Kidney tubule cell (primary cell): ENCODE measurements at regions not wholly inside any gene's neighbourhood (a gene's known extent, or its start where the extent isn't known, plus 50 kb on each side); places are given as distances from the start of the nearest gene placed in this dataset.
"Not testable (repeated sequence)": the region's sequence is repeated elsewhere in the genome, so short reads cannot be mapped to it uniquely, and the experiment has no call there.

Experiments
- DNase-seq: peaks from one replicate; pipeline ENCODE4 v3.0.0-alpha.2; 2018; ENCODE audit warnings: low spot score

DNA sequence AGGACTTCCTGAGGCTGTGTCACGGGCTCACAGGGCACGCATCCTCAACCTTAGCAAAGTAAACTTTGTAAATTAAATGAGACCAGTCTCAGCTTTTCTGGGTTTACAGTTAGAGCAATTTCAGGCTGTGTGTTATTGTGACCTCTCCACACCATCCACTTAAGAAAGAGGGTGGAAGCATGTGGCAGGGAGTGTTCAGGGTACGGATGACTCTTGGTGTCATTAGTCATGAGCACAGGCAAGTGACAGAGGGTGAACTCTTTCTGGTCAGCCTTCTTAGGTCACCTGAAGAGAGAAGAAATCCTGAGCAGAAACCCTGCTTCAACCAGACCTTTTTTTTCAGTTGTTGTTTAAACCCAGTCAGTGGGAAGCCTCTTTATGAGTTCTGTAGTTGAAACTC is 207.9 kb downstream of the ICOS start:
- no peak for DNase-seq

GRCh38 chr2:204145263-204145751 is 208.7 kb downstream of the ICOS start:
- DNase-seq, result peak; percentile 79

DNA sequence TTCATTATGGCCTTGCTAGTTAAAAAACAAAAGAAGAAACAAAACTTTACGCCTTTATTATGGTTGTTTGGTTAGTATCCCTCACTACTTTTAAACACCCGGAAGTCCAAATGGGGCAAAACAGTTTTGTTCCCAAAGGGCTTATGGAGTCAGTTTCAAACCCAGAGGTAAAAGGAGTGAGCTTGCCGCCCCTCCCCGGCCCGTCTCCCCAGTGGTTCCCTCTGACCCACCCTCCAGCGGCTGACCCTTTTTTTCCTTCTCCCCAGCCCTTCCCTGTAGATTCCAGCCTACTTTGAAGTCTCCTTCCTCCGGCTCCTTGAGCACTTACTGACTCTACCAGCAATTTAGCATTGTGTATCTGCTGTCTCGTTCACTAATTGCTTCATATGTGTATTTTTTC is 209.2 kb downstream of the ICOS start:
- no peak for DNase-seq

GRCh38 chr2:204147040-204147439 is 210.5 kb downstream of the ICOS start:
- DNase-seq, result not testable (repeated sequence)

GRCh38 chr2:204150721-204151120 is 214.2 kb downstream of the ICOS start:
- peak; percentile 17 for DNase-seq

- DNase-seq, result peak; percentile 21
Observed at GRCh38 chr2:204152616-204153015, 216.1 kb downstream of the ICOS start.

DNA sequence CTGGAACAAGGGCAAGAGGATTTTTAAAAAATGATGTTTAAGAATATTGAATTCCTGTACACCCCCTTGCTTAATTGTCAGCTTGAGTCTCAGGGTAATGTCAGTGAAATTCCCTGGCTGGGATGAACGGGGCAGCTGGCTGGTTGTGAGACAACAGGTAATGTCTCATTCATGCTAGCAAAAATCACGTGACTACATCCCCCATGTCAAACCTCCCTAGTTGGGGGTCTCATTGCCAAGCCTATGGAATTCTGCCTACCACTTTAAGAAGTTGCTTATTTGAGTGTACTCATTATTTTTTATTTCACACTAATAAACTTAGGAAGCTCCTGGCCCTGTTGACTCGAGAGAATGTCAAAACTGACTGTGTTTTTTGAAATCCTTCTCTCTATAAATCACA is 218.3 kb downstream of the ICOS start:
- DNase-seq, result no peak

DNA sequence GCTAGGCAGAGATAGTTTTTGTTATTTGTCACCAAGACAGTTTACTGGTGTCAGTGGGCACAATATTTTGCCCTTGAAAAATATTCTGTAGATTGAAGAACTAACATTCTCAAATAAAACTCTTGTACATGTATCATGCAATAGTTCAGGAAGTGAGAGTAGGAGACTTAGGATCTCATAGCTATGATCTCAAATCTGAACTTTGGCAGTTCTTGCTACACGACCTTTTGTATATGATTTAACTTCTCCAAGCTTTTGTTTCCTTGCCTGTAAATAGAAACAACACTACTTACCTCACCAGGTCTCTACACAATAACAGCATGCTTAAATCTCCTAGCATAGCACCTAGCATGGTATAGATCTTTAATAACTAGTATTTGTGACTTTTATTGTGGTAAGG is 219.9 kb downstream of the ICOS start:
- DNase-seq, result no peak

GRCh38 chr2:204157684-204158083 is 221.1 kb downstream of the ICOS start:
- no peak for DNase-seq

- DNase-seq, result no peak
Observed at GRCh38 chr2:204159526-204159925, 223.0 kb downstream of the ICOS start.

DNA sequence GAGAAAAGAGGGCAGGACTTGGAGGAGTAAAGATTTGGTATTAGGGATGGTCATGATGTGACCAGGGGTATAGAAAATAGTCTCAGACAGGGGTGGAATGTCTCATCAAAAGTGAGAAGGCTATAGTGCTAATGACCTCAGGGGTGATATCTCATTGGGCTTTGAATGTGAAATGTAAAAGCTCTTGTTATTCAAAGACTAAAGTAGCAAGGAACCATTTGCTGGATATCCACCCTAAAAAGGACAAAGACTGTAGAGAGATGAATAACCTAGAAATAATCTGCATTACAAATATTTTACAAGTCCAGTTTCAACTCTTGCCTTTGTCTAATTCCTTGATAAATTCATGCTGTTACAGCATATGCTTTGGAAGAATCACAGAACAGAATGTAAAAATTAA is 224.4 kb downstream of the ICOS start:
- DNase-seq, result no peak

GRCh38 chr2:204161886-204162285 is 225.3 kb downstream of the ICOS start:
- no peak for DNase-seq

GRCh38 chr2:204166961-204167360 is 230.4 kb downstream of the ICOS start:
- DNase-seq, result no peak

DNA sequence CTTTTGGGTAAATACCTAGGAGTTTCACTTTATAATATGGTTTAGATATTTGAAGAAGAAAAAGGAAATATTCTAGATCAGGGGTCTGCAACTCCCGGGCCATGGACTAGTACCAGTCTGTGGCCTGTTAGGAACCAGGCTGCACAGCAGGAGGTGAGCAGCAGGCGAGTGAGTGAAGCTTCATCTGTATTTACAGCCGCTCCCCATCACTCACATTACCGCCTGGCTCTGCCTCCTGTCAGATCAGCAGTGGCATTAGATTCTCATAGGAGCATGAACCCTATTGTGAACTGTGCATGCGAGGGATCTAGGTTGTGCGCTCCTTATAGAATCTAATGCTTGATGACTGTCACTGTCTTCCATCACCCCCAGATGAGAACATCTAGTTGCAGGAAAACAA is 231.1 kb downstream of the ICOS start:
- not testable (repeated sequence) for DNase-seq

GRCh38 chr2:204170411-204170810 is 233.8 kb downstream of the ICOS start:
- no peak for DNase-seq

DNA sequence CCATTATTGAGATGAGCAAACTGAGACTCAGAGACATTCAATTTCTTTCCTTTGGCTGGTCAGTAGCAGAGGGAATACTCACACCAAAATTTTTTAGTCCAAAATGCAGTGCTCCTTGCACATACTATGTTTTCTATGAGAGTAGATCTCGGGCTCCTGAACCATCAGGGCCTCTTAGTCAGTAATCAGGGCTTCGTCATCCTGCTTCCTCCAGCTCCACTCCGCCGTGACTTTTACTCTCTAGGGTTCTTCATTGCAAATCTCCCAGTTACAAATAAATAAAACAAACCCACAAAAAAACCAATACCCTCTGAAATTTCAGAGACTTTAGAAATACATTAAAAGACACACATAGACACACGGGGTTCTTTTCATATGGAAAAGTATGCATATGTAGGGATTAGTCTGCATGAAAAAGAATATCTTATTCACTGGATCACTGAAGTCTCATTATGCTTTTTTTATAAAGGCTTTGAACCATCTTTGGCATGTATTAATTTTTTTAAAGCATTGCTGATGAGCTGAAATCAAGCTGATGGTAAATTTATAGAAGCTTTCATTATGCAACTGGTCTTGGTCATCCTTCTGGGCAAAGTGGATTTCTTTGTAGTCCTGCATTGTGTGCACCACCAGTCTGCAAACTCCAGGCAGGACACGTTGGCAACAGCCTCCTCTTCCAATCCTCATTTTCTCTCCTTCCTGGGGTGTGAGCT is 235.0 kb downstream of the ICOS start:
- no peak for DNase-seq

DNA sequence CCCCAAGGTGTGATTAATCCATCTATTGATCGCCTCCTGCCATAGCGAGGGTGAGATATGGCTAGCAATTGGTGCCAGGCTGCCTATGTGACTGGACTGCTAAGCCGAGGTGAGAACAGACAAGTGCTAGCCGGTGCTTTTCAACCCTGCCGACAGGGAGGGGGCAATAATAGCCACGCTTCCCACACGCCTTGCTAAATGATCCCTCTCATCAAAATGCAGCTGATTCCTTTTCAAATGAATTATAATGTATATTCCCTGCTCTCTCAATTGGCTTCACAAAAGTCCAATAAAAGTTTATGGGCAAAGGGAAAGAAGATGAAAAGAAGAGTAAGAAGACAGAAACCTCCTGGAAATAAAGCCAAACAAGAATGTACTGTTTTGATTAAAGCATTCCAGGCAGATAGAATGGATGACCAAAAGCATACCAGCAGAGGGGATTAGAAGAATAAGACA is 235.6 kb downstream of the ICOS start:
- no peak for DNase-seq

- no peak for DNase-seq
Observed at GRCh38 chr2:204174034-204174433, 237.5 kb downstream of the ICOS start.

DNA sequence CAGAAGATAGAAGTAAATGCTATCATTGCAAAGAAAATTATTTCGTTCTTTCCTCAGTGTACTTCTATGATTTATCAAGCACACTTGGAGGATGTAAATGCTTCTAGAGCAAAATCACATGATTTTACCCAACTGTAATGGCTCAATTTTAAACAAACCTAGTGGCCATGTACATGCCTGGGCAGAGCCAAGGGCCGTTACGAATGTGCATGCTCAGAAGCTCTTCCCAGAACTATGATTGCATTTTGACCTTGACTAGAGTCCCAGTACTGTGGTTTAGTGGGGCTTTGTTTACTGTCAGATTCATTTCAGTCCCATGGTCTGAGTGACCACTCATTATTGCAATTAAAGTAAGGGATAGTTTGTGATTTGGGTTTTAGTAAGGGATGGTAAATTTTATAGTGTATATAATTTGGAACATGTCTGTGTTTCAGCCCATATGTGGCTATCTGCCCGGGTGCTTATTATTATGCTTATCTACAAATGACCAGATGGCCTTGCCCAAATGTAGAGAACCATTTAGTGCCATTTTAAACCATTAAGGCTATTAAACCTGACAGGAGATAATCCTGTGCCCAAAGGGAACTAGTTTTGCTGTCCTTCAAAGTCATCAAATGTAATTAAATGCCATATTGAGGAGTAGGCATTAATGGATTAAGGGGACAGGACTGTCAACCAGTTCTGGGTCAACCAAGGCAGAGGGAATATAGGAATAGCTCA is 239.1 kb downstream of the ICOS start:
- no peak for DNase-seq

- no peak for DNase-seq
Observed at GRCh38 chr2:204176306-204176705, 239.7 kb downstream of the ICOS start.

- DNase-seq, result no peak
Observed at GRCh38 chr2:204177251-204177976, 240.9 kb downstream of the ICOS start.

DNA sequence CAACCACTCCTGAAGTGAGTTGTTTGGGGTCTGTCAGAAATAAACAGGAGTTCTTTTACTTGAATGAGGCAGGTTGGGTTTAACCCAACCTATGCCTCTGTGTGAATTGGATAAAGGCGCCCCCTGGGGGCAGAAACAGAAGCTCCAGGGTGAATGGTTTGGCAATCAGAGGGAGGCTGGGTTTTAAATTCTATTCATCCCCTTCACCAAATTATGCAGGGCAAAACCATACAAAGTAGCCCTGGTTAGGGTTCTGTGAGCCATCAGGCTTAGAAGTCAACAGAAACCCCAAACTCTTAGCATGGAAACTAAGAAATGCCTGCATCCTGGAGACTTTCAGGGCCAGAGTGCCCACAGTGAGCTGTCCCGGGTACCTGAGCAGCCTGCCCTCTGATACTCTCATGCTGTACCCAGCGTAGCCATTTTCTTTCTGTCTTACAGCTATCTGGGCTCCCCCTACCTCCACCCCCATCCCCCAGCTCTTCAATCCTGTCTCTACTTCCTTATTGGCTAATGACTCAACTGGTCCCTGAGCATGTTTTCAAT is 241.5 kb downstream of the ICOS start:
- peak; percentile 30 for DNase-seq

DNA sequence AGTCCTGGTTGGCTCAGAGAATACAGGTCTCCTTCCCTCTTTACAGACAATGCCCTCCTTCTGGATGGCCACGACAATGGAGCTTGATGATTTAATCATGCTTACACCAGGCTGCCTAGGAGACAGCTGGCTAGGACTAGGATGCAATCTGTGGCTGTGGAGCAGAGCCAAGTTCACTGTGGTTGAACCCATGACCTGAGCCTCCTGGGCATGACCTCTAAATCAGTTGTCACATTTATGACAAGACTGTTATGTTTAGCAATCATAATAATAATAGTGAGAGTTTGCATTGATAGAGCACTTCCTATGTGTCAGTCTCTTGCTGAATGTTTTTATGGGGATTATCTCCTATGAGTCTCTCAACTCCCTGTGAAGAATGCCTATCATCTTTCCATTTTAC is 244.1 kb downstream of the ICOS start:
- no peak for DNase-seq
